T-helper 2 cell treated with Interferon-gamma antibody and Interleukin-4, amounts not matched to agents 100 ng/mL and 5 ng/mL, for 36 hours (primary cell): ENCODE measurements at regions not wholly inside any gene's neighbourhood (a gene's known extent, or its start where the extent isn't known, plus 50 kb on each side); places are given as distances from the start of the nearest gene placed in this dataset.

Experiments used
- intact Hi-C: fragments of 100-400 bp; cut with micrococcal nuclease; formaldehyde crosslinking; loops from one replicate; pipeline ENCODE4 v1.15.1; 2023

- intact Hi-C loops = no loop called here
These were observed 328.9 kb upstream of the TBL1XR1 start for GRCh38 chr3:177525987-177526712.

GRCh38 chr3:177527182-177527581 lies 329.9 kb upstream of the TBL1XR1 start:
- intact Hi-C loops = no loop called here

GRCh38 chr3:177528306-177529070 lies 331.2 kb upstream of the TBL1XR1 start:
- intact Hi-C loops = no loop called here

- intact Hi-C loops = no loop called here
These were observed 331.8 kb upstream of the TBL1XR1 start for GRCh38 chr3:177529071-177529550.

GRCh38 chr3:177529716-177530335 lies 332.5 kb upstream of the TBL1XR1 start:
- intact Hi-C loops = loop anchor here (10.0 kb wide), 1 partner anchor 165 kb away; no protein-coding TSS in a partner anchor

- intact Hi-C loops = loop anchor here (10.0 kb wide), 1 partner anchor 166 kb away; no protein-coding TSS in a partner anchor
These were observed 333.6 kb upstream of the TBL1XR1 start for GRCh38 chr3:177530908-177531307.

GRCh38 chr3:177536873-177537272 lies 339.6 kb upstream of the TBL1XR1 start:
- intact Hi-C loops = loop anchor here (5.0 to 10.0 kb wide), 2 partner anchors 172 to 340 kb away; partner anchors contain the start of gene TBL1XR1

GRCh38 chr3:177537612-177538011 lies 340.3 kb upstream of the TBL1XR1 start:
- intact Hi-C loops = loop anchor here (2.0 to 10.0 kb wide), 3 partner anchors 61 to 340 kb away; partner anchors contain the start of gene TBL1XR1

- intact Hi-C loops = loop anchor here (2.0 to 10.0 kb wide), 3 partner anchors 61 to 341 kb away; partner anchors contain the start of gene TBL1XR1
These were observed 340.9 kb upstream of the TBL1XR1 start for GRCh38 chr3:177538048-177538749.

- intact Hi-C loops = loop anchor here (2.0 to 10.0 kb wide), 3 partner anchors 60 to 342 kb away; partner anchors contain the start of gene TBL1XR1
These were observed 341.8 kb upstream of the TBL1XR1 start for GRCh38 chr3:177538750-177539730.

GRCh38 chr3:177541541-177541940 lies 344.3 kb upstream of the TBL1XR1 start:
- intact Hi-C loops = loop anchor here (10.0 kb wide), 1 partner anchor 487 kb away; no protein-coding TSS in a partner anchor

- intact Hi-C loops = loop anchor here (10.0 kb wide), 1 partner anchor 491 kb away; no protein-coding TSS in a partner anchor
These were observed 348.7 kb upstream of the TBL1XR1 start for GRCh38 chr3:177545964-177546363.

GRCh38 chr3:177547711-177548350 lies 350.5 kb upstream of the TBL1XR1 start:
- intact Hi-C loops = loop anchor here (10.0 kb wide), 1 partner anchor 493 kb away; no protein-coding TSS in a partner anchor

GRCh38 chr3:177550667-177551066 lies 353.4 kb upstream of the TBL1XR1 start:
- intact Hi-C loops = no loop called here

GRCh38 chr3:177551431-177551836 lies 354.2 kb upstream of the TBL1XR1 start:
- intact Hi-C loops = no loop called here

- intact Hi-C loops = no loop called here
These were observed 354.8 kb upstream of the TBL1XR1 start for GRCh38 chr3:177552051-177552450.

- intact Hi-C loops = no loop called here
These were observed 355.7 kb upstream of the TBL1XR1 start for GRCh38 chr3:177553012-177553411.

GRCh38 chr3:177553579-177553978 lies 356.3 kb upstream of the TBL1XR1 start:
- intact Hi-C loops = no loop called here
